ENCODE measurements at regions not wholly inside any gene's neighbourhood (a gene's known extent, or its start where the extent isn't known, plus 50 kb on each side); places are given as distances from the start of the nearest gene placed in this dataset.

GRCh38 chr6:142567461-142567860 is 265.7 kb downstream of the ADGRG6 start:
- no peak for TF ChIP-seq CTCF (IDR thresholded peaks at IDR 0.05; ENCODE audit: insufficient read depth, low read length, poor library complexity, severe bottlenecking)
- TF ChIP-seq EZH2phosphoT487 (conservative IDR thresholded peaks at IDR 0.05; ENCODE audit: low read length), result no peak
